Gastroesophageal sphincter (tissue), 4 donors: ENCODE measurements at regions not wholly inside any gene's neighbourhood (a gene's known extent, or its start where the extent isn't known, plus 50 kb on each side); places are given as distances from the start of the nearest gene placed in this dataset.

Source experiments
- ATAC-seq: fragments of 150-250 bp; one replicate; pipeline ENCODE4 v1.9.1; 2016; ENCODE audit warnings: mild to moderate bottlenecking, moderate library complexity
- H3K27ac ChIP-seq, 4 donors: fragments of 200-600 bp; sonication (generic) in 3 of 4; 1 replicate in 3 of 4; 2 replicates in 1 of 4; pipeline ENCODE4 v1.5.1; 2016 to 2019
- H3K27me3 ChIP-seq: fragments of 200-600 bp; sonication (generic); one replicate; pipeline ENCODE4 v1.5.1; 2019
- H3K36me3 ChIP-seq, 2 donors: fragments of 200-600 bp; sonication (generic); one replicate each; pipeline ENCODE4 v1.5.1; 2019; ENCODE audit warnings: control low read depth in 1 of 2
- H3K4me1 ChIP-seq, 3 donors: fragments of 200-600 bp; sonication (generic); 1 replicate in 2 of 3; 2 replicates in 1 of 3; pipeline ENCODE4 v1.5.1; 2016 to 2019; ENCODE audit warnings: control low read depth in 2 of 3
- H3K4me3 ChIP-seq, 2 donors: fragments of 200-600 bp; sonication (generic); one replicate each; pipeline ENCODE4 v1.5.1; 2019; ENCODE audit warnings: mild to moderate bottlenecking in 1 of 2, moderate library complexity in 1 of 2
- H3K9me3 ChIP-seq, 3 donors: fragments of 200-600 bp; sonication (generic); one replicate each; pipeline ENCODE4 v1.5.1; 2017 to 2019; ENCODE audit warnings: control low read depth in 2 of 3
- CTCF ChIP-seq, 4 experiments: fragments of 200-600 bp in 2 of 4; fragments of 450-650 bp in 2 of 4; sonication (generic) in 1 of 4; IDR thresholded peaks; one replicate each; pipeline ENCODE4 v1.5.1; 2017 to 2019; ENCODE audit warnings: antibody characterized with exemption in 4 of 4, mild to moderate bottlenecking in 2 of 4, moderate library complexity in 2 of 4
- EP300 ChIP-seq: sonication (generic); formaldehyde crosslinking; IDR thresholded peaks from one replicate; pipeline ENCODE4 v1.6.1; 2017; ENCODE audit warnings: antibody characterized with exemption, mild to moderate bottlenecking
- POLR2A ChIP-seq, 2 donors: fragments of 450-650 bp; IDR thresholded peaks; one replicate each; pipeline ENCODE4 v1.6.1; 2017; ENCODE audit warnings: antibody characterized with exemption in 2 of 2, mild to moderate bottlenecking in 2 of 2, moderate library complexity in 1 of 2
- POLR2AphosphoS5 ChIP-seq: sonication (generic); formaldehyde crosslinking; IDR thresholded peaks from one replicate; pipeline ENCODE4 v1.6.1; 2017; ENCODE audit warnings: antibody characterized with exemption
- WGBS, 2 donors: methylation state at CpG; one replicate each; pipeline ENCODE4 v1.1.5; 2018; ENCODE audit warnings: low coverage in 1 of 2; 5-methylcytosine and 5-hydroxymethylcytosine counted together
- small RNA-seq, 4 donors: library from RNA; depleted of rRNA; stranded (forward); fragments of <200 nt; gene quantifications; one replicate each; pipeline ENCODE3, GENCODE V24; 2016

GRCh38 chr13:87614276-87614675 is 56.9 kb upstream of the SLITRK5 start:
- WGBS, 2 donors, result 86 to 100% methylated on average over 2 of the region's 2 CpGs

More at GRCh38 chr13:87614276-87614675, 56.9 kb upstream of the SLITRK5 start:
- no peaks in the 10 kb centered on the region for H3K36me3 ChIP-seq
- H3K4me3 ChIP-seq, result no peak overlapping the region
- no peaks in the 10 kb centered on the region for H3K4me1 ChIP-seq
- H3K9me3 ChIP-seq, result no peaks in the 10 kb centered on the region
- TF ChIP-seq EP300 (no peak), POLR2AphosphoS5 (no peak), CTCF (IDR thresholded peaks at IDR 0.05) (no peak), POLR2A (IDR thresholded peaks at IDR 0.05) (no peak)
- no peak for ATAC-seq
- H3K27ac ChIP-seq, result no peak overlapping the region
- no peaks in the 10 kb centered on the region for H3K27me3 ChIP-seq

Small RNA genes in the stretch of these regions (small RNA-seq; reads per million reads assigned to genes)
- 0 reads per million in 4 donors for gene UBBP5
